HEK293 (cell line): ENCODE measurements at regions not wholly inside any gene's neighbourhood (a gene's known extent, or its start where the extent isn't known, plus 50 kb on each side); places are given as distances from the start of the nearest gene placed in this dataset.
A peak's percentile ranks its signal among the peaks of the same experiment; 100 is the strongest.
"Not testable (repeated sequence)": the region's sequence is repeated elsewhere in the genome, so short reads cannot be mapped to it uniquely, and the experiment has no call there.

Source experiments
- CTCF ChIA-PET: fragments of 350-600 bp; formaldehyde crosslinking; extraction: SDS; loops from one replicate; lab custom pipeline; 2021; ENCODE audit warnings: antibody characterized with exemption; lab: Yijun Ruan, JAX
- POLR2A ChIA-PET: fragments of 300-600 bp; formaldehyde crosslinking; extraction: SDS; loops from one replicate; lab custom pipeline; 2020; ENCODE audit warnings: antibody characterized with exemption, inconsistent platforms; lab: Yijun Ruan, JAX
- H3K27ac ChIP-seq: fragments of 200-500 bp; sonication (Bioruptor generic); 2 replicates; pipeline ENCODE4 v1.5.1; 2014; ENCODE audit warnings: low read depth, low read length, control low read depth, inconsistent platforms; ENCODE audit errors: extremely low read depth
- H3K36me3 ChIP-seq, 2 experiments: fragments of 200-500 bp in 1 of 2; sonication (Bioruptor generic) in 1 of 2; 1 replicate in 1 of 2; 2 replicates in 1 of 2; pipeline ENCODE4 v1.5.1; 2014 to 2017; ENCODE audit warnings: inconsistent platforms in 2 of 2, low read length in 2 of 2; ENCODE audit not compliant: control insufficient read depth in 2 of 2, insufficient read depth in 1 of 2
- H3K4me1 ChIP-seq: fragments of 200-500 bp; sonication (Bioruptor generic); 2 replicates; pipeline ENCODE4 v1.5.1; 2014; ENCODE audit warnings: mild to moderate bottlenecking, low read length, inconsistent platforms; ENCODE audit not compliant: control insufficient read depth, insufficient read depth
- H3K4me3 ChIP-seq: 2 replicates; pipeline ENCODE4 v1.5.1; 2011; ENCODE audit warnings: low read depth, mild to moderate bottlenecking, control low read depth, low read length, moderate library complexity
- H3K9me3 ChIP-seq: fragments of 200-500 bp; sonication (Bioruptor generic); 2 replicates; pipeline ENCODE4 v1.5.1; 2014; ENCODE audit warnings: low read depth, low read length, inconsistent platforms; ENCODE audit not compliant: control insufficient read depth, insufficient read depth
- FEZF1 ChIP-seq: fragments of 450-650 bp; formaldehyde crosslinking; IDR thresholded peaks from 2 replicates; pipeline ENCODE4 v1.5.1; 2016; ENCODE audit warnings: missing biosample characterization, missing genetic modification characterization
- GLIS2 ChIP-seq: fragments of 450-650 bp; formaldehyde crosslinking; IDR thresholded peaks from 2 replicates; pipeline ENCODE4 v1.5.1; 2016; ENCODE audit warnings: missing biosample characterization, missing genetic modification characterization
- RBAK ChIP-seq: fragments of 450-650 bp; formaldehyde crosslinking; IDR thresholded peaks from 2 replicates; pipeline ENCODE4 v1.5.1; 2016; ENCODE audit warnings: missing biosample characterization, missing genetic modification characterization
- SCRT2 ChIP-seq: fragments of 450-650 bp; formaldehyde crosslinking; IDR thresholded peaks from 2 replicates; pipeline ENCODE4 v1.5.1; 2016; ENCODE audit warnings: missing biosample characterization, missing genetic modification characterization
- ZBTB20 ChIP-seq: fragments of 450-650 bp; formaldehyde crosslinking; IDR thresholded peaks from 2 replicates; pipeline ENCODE4 v1.5.1; 2016; ENCODE audit warnings: missing biosample characterization, missing genetic modification characterization
- ZBTB6 ChIP-seq: fragments of 450-650 bp; formaldehyde crosslinking; IDR thresholded peaks from 2 replicates; pipeline ENCODE4 v1.5.1; 2017; ENCODE audit warnings: missing biosample characterization, missing genetic modification characterization
- ZBTB8A ChIP-seq: fragments of 450-650 bp; formaldehyde crosslinking; IDR thresholded peaks from 2 replicates; pipeline ENCODE4 v1.5.1; 2016; ENCODE audit warnings: missing biosample characterization, missing genetic modification characterization
- ZEB2 ChIP-seq: fragments of 450-650 bp; formaldehyde crosslinking; IDR thresholded peaks from 2 replicates; pipeline ENCODE4 v1.5.1; 2016; ENCODE audit warnings: missing biosample characterization, missing genetic modification characterization
- ZNF223 ChIP-seq: fragments of 450-650 bp; formaldehyde crosslinking; IDR thresholded peaks from 2 replicates; pipeline ENCODE4 v1.5.1; 2016; ENCODE audit warnings: missing biosample characterization, missing genetic modification characterization
- ZNF311 ChIP-seq: fragments of 450-650 bp; formaldehyde crosslinking; IDR thresholded peaks from 2 replicates; pipeline ENCODE4 v1.5.1; 2017; ENCODE audit warnings: missing biosample characterization, missing genetic modification characterization, borderline replicate concordance
- ZNF362 ChIP-seq: fragments of 450-650 bp; formaldehyde crosslinking; IDR thresholded peaks from 2 replicates; pipeline ENCODE4 v1.5.1; 2016; ENCODE audit warnings: missing biosample characterization, missing genetic modification characterization
- ZNF571 ChIP-seq: fragments of 450-650 bp; formaldehyde crosslinking; IDR thresholded peaks from 2 replicates; pipeline ENCODE4 v1.5.0; 2017; ENCODE audit warnings: missing biosample characterization, missing genetic modification characterization
- ZNF692 ChIP-seq: fragments of 450-650 bp; formaldehyde crosslinking; IDR thresholded peaks from 2 replicates; pipeline ENCODE4 v1.5.1; 2016; ENCODE audit warnings: missing biosample characterization, missing genetic modification characterization

GRCh38 chr7:124630395-124630794, 135.2 kb downstream of the GPR37 start:
- no peak overlapping the region for H3K27ac ChIP-seq
- TF ChIP-seq ZBTB6 (tag by site-specific recombination) (no peak), ZBTB20 (no peak)
- ChIA-PET POLR2A (no interaction called here), CTCF (no interaction called here)
- no peaks in the 10 kb centered on the region for H3K4me1 ChIP-seq
- H3K9me3 ChIP-seq = no peaks in the 10 kb centered on the region
- H3K4me3 ChIP-seq = no peak overlapping the region
- H3K36me3 ChIP-seq = no peaks in the 10 kb centered on the region

- Histone ChIP-seq H3K9me3 (no peaks in the 10 kb centered on the region), H3K36me3 (no peaks in the 10 kb centered on the region), H3K27ac (no peak overlapping the region), H3K4me3 (no peak overlapping the region), H3K4me1 (no peaks in the 10 kb centered on the region)
- ChIA-PET POLR2A (no interaction called here), CTCF (no interaction called here)
- TF ChIP-seq GLIS2 = no peak
- no peak for TF ChIP-seq ZBTB8A (tag by site-specific recombination)
- no peak for TF ChIP-seq ZNF223 (tag by site-specific recombination)
- TF ChIP-seq RBAK (tag by site-specific recombination) = no peak
- TF ChIP-seq ZNF362 (tag by site-specific recombination) = no peak
- no peak for TF ChIP-seq FEZF1
- TF ChIP-seq ZBTB6 (tag by site-specific recombination) = no peak
- TF ChIP-seq ZNF692 (tag by site-specific recombination) = no peak
Measured at GRCh38 chr7:124618871-124619270, 146.7 kb downstream of the GPR37 start.

GRCh38 chr7:124618051-124618450, 147.5 kb downstream of the GPR37 start:
- H3K4me3 ChIP-seq, H3K4me1 ChIP-seq, H3K27ac ChIP-seq, POLR2A ChIA-PET, H3K9me3 ChIP-seq, H3K36me3 ChIP-seq: not testable (repeated sequence)
- CTCF ChIA-PET = interaction anchor here (0.6 kb wide), 1 partner anchor 111 kb away, joined by 3 read pairs; no protein-coding TSS in a partner anchor

- Histone ChIP-seq H3K4me3 (no peak overlapping the region), H3K27ac (no peak overlapping the region), H3K9me3 (no peaks in the 10 kb centered on the region), H3K36me3 (no peaks in the 10 kb centered on the region), H3K4me1 (no peaks in the 10 kb centered on the region)
- no peak for TF ChIP-seq ZNF362 (tag by site-specific recombination)
- TF ChIP-seq ZEB2 (tag by site-specific recombination) = no peak
- TF ChIP-seq FEZF1 = no peak
- no peak for TF ChIP-seq ZNF692 (tag by site-specific recombination)
- TF ChIP-seq ZNF311 (tag by site-specific recombination) = no peak
- no peak for TF ChIP-seq ZNF571 (tag by site-specific recombination)
- 0 out of 2 replicates have a peak, but pooled peaks have one; percentile 18 for TF ChIP-seq SCRT2 (tag by site-specific recombination)
- ChIA-PET POLR2A (no interaction called here), CTCF (interaction anchor here (0.7 kb wide), 1 partner anchor 39 kb away, joined by 3 read pairs; no protein-coding TSS in a partner anchor)
Measured at GRCh38 chr7:124603066-124603465, 162.5 kb downstream of the GPR37 start.
